Erythroblast (primary cell): ENCODE measurements at regions not wholly inside any gene's neighbourhood (a gene's known extent, or its start where the extent isn't known, plus 50 kb on each side); places are given as distances from the start of the nearest gene placed in this dataset.

ENCODE experiments used
- GATA1 ChIP-seq: IDR thresholded peaks from 2 replicates; pipeline ENCODE4 v1.6.1; 2011; ENCODE audit warnings: low read depth, mild to moderate bottlenecking, control low read depth, low read length, moderate library complexity
- POLR2A ChIP-seq: IDR thresholded peaks from 2 replicates; pipeline ENCODE4 v1.6.1; 2011; ENCODE audit warnings: mild to moderate bottlenecking, low read length

DNA sequence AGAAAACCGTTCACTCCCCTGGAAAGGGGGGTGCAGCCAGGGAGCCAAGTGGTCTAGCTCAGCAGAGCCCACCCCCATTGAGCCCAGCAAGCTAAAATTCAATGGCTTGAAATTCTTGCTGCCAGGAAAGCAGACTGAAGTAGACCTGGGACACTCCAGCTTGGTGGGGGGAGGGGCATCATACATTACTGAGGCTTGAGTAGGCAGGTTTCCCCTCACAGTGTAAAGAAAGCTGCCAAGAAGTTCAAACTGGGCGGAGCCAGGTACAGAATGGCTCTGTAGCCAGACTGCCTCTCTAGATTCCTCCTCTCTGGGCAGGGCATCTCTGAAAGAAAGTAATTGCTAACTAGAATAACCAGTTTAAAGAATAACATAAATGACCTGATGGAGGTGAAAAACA lies 372.3 kb upstream of the F9 start:
- no peak for TF ChIP-seq POLR2A
- TF ChIP-seq GATA1, result no peak
